GM18511 (cell line): ENCODE measurements at regions not wholly inside any gene's neighbourhood (a gene's known extent, or its start where the extent isn't known, plus 50 kb on each side); places are given as distances from the start of the nearest gene placed in this dataset.

Experiments used
- ATAC-seq: cut with Tn5 transposase; IDR thresholded peaks from one replicate; pipeline ENCODE4 v1.9.1; 2021; ENCODE audit warnings: mild to moderate bottlenecking, moderate library complexity; ENCODE audit not compliant: unreplicated experiment

- ATAC-seq = no peak
These were observed 169.4 kb downstream of the WT1 start for GRCh38 chr11:32265911-32266310.

DNA sequence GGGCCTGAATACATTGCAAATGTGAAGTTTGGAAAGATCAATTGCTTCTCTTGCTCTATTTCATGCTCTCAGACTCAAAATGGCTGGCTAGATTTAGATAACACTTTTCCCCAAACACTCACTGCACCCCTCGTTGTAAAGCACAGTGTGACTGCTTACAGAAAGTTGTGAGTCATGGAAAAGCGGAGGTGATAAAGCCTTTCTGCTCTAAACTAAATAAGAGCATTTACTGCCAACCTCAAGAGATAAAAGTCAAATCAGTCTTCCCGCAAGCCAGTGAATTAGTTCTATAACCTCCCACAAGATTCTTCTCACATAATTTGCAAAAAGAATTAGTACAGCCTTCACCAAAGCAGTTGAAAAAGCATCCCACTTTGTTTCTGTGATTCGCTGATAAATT, 168.7 kb downstream of the WT1 start:
- no peak for ATAC-seq

- ATAC-seq = no peak
These were observed 167.6 kb downstream of the WT1 start for GRCh38 chr11:32267679-32268187.

DNA sequence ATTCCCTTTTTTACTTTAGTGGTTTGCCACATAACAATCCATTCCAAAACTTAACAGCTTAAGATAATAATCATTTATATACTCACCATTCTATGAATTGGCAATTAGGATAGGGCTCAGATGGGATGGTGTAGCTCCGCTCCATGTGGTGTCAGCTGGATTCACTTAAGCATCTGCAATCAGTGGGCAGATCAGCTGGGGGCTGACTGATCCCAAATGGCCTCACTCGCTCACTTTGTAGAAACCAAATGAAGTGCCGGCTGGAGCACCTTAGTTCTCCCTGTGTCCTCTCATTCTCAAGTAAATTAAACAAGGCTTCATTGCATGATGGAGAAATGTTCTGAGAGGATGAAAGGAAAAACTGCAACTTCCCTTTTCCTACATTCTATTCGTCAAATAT, 161.4 kb downstream of the WT1 start:
- ATAC-seq = no peak

DNA sequence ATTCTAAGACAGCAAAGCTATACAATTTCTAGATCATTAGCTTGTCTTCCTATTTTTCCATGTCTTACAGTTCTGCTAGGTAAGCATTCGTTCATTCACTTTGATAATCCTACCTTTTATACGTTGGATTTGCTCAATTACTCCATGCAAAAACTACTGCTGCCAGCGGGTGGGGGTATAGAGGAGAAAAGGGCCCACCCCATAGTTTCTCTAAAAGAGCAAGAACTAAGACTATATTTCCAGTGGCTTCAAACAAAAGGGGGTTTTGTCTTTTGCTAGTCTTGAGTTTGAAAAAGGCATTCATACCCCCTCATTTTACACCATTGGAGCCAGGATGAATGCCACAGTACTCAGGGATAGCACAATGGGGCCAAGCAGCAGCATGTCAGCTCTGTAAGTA, 155.7 kb downstream of the WT1 start:
- no peak for ATAC-seq

DNA sequence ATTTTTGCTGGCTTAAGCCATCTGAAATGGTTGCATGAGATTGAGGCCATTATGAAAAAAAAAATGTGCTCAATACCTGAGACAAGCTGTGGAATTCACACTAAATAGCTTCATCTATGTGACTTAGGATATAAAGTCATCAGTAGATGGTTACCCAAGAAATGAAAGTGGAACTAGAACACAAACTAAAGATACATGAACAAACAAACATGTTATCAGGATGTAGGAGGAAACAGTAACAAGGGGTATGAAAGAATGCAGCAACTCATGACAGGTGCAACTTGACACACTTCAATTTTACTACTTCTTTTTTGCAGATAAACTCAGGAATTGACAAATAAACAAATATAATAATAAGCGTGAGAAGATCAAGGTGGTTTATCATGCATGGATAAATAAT, 155.0 kb downstream of the WT1 start:
- ATAC-seq = no peak

GRCh38 chr11:32288276-32288675, 147.1 kb downstream of the WT1 start:
- ATAC-seq = no peak

DNA sequence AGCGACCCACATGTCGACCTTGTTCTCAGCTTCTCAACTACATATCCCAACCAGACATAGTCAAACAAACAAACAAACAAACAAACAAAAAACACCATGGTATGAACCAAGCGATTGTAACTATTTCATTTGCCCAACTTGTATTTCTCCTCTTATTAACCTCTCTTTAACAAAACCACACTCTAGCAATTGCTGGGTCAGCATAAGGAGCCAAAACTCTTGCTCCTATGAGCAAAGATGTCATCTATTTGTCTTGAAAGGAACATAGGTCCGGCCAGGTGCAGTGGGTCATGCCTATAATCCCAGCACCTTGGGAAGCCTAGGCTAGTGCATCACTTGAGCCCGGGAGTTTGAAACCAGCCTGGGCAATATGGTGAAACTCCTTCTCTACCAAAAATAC, 145.6 kb downstream of the WT1 start:
- ATAC-seq = no peak

- ATAC-seq = no peak
These were observed 144.6 kb downstream of the WT1 start for GRCh38 chr11:32290783-32291182.

DNA sequence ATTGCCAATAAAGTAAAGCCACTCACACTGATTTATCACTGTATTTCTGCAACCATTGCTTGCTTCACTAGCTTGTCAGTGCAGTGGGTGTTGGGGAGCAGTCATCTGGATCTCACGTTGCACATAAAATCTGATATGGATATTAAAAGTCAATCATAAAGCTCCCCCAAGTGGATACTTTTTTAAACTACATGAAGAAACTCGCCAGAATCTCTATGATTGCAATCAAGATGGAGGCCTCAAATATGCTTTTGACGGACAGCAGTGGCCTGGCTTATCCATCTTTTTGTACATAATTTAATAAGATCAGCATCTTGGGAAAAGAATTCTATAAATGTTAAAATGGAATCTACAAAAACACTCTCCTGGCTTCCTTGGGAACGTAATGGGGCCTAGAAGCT, 137.7 kb downstream of the WT1 start:
- peak; percentile 72 for ATAC-seq

DNA sequence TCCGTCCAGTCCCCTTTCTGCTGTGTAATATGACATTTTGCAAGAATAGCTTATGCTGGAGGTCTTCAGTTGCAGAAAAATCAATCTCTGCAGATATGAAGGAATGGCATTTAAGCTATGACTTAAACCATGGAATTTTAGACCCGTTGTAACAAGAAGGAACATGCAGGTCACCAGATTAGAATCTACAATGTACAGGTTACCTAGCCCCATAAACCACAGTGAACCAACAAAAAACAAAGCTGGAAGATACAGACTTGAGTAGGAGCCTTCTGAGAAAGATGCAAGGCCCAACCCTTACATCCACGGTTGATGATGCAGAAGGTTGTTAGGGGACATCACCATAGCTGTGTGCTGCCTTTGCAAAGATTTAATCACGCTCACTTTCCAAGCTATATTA, 132.5 kb downstream of the WT1 start:
- ATAC-seq = no peak

GRCh38 chr11:32304521-32304920, 130.8 kb downstream of the WT1 start:
- ATAC-seq = no peak

DNA sequence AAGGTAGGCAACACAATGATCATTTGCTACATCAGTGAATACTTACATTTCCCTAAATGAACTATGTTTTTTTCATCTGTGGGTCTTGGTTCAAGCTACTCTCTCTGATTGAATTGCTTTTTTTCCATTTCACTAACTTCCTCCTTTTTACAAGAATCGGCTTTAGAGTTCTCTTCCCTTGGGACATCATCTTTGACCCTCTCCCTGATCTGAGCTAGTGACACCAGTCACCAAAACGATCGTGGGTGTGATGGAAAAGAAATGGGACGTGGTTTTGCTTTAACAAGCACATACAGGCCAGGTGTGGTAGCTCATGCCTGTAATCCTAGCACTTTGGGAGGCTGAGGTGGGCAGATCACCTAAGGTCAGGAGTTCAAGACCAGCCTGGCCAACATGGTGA, 129.9 kb downstream of the WT1 start:
- no peak for ATAC-seq

DNA sequence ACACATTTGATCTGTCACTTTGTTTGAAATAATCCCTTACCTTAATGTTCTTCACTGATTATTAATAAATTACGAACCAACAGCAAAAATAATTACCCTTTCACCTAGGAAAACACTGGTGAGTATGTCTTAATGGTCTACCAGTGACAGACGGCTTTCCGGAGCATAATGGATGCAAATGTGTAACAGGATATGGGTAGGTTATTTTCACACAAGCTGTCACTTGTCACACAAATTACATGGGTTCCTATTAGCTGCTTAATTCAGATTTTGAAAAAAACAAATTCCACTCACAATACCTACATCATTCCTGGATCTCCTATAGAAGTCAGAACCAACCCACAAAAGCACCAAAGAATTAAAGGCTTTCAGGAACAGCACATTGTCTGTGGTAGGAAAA, 127.9 kb downstream of the WT1 start:
- no peak for ATAC-seq

- no peak for ATAC-seq
These were observed 127.4 kb downstream of the WT1 start for GRCh38 chr11:32307913-32308312.

- no peak for ATAC-seq
These were observed 125.7 kb downstream of the WT1 start for GRCh38 chr11:32309530-32310213.

DNA sequence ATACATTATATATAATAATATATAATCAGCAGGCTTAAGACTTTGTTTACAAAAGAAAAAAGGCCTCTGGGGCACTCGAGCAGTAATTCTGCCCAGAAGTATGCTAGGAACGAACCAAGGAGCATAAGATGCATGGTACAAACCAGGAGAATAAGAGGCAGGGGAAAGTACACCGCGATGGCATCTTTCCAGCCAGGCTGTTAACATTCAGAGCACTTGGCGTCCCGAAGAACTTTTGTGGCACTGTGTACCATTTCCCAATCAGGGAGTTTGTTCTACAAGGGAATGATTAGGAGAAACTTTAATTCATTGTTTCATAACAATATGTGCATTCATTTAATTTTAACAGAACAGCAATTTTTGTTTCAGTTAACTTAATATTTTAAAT, 125.1 kb downstream of the WT1 start:
- no peak for ATAC-seq

DNA sequence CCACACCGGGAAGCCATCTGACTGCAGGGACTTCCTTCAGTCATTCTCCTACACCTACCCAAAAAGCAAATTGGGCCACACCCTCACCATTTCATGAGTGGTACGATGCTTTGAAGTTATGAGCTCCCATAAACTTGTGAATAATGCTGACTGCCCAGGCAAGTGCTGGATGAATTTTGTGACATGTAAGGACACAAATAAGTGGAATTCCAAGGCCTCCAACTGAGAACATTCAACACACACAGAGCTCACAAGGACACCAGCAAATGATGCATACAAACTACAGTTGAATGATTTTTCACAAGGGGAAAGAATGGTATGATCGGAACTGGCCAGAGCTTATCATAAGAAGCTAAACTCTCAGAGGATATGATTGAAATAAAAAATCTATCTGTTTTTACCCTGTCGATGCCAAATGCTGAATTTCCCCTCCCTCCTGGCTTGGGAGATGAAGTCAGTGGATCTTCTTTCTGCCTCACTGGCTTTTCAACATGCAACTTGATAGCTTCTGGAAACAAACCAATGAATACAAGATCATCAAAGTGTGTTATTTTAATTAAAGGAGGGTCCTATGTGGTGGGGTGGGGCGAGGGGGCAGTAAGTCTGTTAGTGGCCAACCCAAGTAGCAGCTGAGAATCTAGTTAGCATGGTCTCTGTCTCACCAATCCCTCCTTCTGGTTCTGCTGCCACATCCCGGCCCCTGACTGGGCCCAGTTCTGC, 123.8 kb downstream of the WT1 start:
- no peak for ATAC-seq

DNA sequence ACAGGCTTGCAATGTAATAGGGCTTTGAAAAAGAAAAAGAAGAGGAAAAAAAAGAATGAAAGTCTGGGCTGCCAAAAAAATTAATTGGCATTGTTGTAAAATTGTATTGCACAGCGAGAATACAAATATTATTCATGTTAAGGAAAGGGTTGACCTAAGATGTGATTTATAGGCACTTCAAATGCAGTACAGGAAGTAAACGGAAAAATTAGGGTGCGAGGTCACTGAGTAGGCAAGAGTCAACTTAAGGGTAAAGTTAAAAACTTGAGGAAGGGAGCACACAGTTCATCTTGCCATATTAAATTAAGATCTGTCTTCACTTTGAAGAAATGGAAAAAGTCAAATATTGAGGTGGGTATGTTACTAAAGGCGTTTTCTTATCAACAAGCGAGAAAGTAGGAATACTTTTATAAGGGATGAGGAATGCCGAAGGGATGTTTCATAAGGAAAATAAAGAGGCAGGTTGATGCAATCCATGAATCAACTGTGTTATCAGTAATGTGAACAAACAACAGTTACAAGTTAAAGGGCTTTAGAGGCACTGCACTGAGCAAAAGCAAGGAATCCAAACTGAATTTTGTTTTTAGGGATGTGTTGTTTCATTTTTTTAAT, 123.0 kb downstream of the WT1 start:
- ATAC-seq = no peak

DNA sequence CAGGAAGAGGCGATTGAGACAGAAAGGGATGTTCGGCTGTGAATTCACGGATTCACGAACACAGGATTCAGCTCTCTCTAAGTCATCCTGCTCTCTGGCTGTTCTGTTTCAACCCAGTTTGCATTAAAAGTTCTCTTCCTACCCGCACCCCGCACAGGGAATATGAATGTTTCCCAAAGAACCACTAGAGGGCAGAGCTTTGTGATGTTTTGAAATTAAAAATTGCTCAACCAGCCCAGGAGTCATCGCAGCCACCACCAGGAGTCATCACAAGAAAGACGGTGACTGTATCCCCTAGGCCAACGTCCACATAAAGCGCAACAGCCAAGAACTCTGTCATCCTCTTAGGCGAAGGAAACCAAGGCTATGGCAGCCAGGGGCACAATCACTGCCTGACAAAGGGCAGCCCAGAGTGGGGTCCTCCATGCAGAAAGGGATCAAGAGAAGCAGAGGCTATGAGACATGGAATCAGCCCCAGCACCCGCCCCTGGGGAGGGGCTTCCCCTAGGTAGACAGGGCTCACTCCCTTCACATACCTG, 122.4 kb downstream of the WT1 start:
- ATAC-seq = peak; percentile 62

DNA sequence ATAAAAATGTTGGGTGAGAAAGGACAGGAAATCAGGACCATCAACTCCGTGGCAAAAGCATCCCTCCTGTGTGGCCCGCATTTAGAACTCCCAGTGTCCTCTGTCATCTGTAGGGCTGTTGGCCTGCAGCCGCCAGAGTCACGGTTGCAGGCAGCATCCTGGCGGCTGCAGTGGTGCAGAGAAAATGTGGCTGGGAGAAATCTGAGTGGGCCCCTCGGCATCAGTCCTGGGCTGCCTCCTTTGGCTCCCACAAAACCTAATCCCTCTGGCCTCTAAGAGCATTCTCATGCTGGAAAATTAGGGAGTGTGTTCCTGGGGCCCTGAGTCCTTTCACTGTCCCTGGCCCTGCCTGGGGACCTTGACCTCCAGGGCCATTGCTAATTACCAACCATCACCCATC, 121.9 kb downstream of the WT1 start:
- no peak for ATAC-seq

- no peak for ATAC-seq
These were observed 120.2 kb downstream of the WT1 start for GRCh38 chr11:32315121-32315520.
